HT-29 (cell line): ENCODE measurements at regions not wholly inside any gene's neighbourhood (a gene's known extent, or its start where the extent isn't known, plus 50 kb on each side); places are given as distances from the start of the nearest gene placed in this dataset.

Experiments
- DNase-seq: peaks from one replicate; pipeline ENCODE4 v3.0.0-alpha.2; 2015; ENCODE audit warnings: low spot score

DNA sequence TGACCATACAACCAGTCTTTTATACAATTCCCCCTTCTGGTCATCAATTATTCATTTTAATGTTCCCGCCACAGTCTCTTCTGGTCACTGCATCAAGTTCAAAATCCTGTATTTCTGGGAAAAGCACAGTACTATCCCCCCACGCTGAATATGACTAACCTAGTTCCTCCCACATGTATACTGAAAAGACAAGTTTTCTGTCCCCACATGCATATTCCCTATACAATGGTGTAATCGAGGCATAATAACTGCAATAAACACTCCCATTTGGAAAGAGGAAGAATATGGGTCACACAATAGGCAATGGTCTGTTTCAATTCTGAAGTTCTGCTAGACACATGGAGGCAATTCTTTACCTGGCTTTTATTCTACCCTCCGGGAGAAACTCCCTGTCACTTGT is 344.9 kb downstream of the EFNA5 start:
- DNase-seq, result no peak

GRCh38 chr5:107324809-107325208 is 345.9 kb downstream of the EFNA5 start:
- no peak for DNase-seq

GRCh38 chr5:107324071-107324470 is 346.7 kb downstream of the EFNA5 start:
- no peak for DNase-seq

- DNase-seq, result no peak
Observed at GRCh38 chr5:107323536-107323935, 347.2 kb downstream of the EFNA5 start.

DNA sequence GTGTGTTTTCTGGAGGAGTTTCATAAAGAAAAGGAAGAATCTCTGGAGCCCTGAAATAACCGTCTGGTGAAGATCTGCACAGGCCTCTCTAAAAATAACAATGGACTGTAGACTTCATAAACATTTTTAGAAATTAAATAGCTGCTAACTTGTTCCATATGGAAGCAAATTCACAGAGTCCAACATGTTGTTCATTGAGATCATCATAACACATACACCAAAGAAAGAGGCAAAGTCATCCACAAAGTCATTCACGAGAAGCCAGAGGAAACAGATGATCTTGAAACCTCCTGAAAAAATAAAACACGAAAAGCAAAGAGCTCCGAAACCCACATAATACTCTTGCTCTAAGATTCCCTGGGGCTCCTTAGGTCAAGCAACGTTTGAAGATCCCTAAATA is 347.8 kb downstream of the EFNA5 start:
- DNase-seq, result no peak

DNA sequence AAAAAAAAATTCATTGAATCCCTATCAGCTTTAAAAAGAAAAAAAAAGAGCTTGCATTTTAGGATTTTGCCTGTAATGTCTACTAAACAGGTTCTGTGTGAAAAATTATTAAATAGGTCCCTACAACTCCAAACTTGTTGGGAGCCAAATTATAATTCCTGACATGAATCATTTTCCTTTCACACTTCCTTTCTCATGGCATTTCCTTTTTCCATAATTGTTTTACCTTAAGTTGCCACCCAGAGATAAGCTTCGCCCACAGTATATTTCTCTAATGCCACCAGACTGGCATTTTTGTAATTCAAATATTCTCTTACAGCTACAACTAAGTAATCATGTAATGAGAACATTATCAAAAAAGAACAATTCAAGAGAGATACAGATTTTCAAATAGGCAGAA is 348.8 kb downstream of the EFNA5 start:
- no peak for DNase-seq

DNA sequence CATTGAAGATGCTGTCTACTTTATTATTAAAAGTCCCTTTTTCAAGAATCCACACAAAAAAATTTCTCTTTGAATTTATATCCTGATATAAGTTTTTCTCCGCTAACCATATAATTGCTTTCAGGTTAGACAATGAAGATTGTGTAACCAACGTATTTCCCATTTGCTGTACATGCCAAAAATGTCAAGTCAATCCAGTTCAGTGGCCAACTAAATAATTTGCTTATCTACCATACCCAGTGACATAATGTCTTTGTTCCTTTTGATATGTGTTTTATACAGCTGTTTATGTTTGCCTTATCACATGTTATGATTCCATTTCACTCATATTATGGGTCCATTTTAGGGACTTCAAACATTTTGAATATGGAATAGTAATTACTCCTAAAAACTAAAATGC is 349.9 kb downstream of the EFNA5 start:
- DNase-seq, result no peak

DNA sequence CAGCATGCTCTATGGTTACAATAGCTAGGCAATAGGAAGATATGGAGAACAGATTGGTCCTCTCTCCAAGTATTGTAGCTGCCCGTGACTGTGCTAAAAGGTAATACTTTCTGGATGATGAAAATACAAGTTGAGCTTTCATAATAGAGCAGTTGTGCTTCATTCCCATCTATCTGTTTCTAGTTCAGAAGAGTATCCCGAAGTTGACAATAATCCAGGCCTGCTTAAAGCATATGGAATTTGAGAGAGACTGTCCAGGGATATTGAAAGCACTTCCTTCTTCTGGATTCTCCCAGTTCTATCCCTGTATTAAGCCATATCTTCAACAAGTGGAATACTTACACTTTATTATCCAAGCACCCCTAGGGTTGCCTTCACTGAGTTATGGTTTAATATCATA is 350.4 kb downstream of the EFNA5 start:
- no peak for DNase-seq

- no peak for DNase-seq
Observed at GRCh38 chr5:107319901-107320300, 350.8 kb downstream of the EFNA5 start.

- no peak for DNase-seq
Observed at GRCh38 chr5:107314330-107314729, 356.4 kb downstream of the EFNA5 start.

- DNase-seq, result no peak
Observed at GRCh38 chr5:107313921-107314320, 356.8 kb downstream of the EFNA5 start.

GRCh38 chr5:107313098-107313497 is 357.6 kb downstream of the EFNA5 start:
- no peak for DNase-seq

- no peak for DNase-seq
Observed at GRCh38 chr5:107310181-107310580, 360.6 kb downstream of the EFNA5 start.

DNA sequence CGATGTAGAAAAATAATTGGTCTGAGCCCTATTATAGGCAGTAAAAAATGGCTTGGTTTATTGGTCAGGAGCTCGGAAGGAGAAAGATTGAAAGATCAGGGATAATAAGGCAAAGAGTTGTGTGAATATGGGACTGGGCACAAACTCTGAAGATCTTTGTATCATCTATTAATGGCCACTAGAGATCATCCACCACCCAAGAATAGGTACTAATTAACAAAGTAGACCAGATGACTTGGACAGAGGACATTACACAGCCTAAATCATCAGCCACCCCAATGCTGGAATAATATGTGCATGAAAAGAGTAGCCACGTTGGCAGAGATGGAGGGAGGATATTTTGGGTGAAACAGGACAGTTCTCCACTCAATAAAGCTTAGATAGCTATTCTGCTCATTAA is 364.1 kb downstream of the EFNA5 start:
- no peak for DNase-seq

DNA sequence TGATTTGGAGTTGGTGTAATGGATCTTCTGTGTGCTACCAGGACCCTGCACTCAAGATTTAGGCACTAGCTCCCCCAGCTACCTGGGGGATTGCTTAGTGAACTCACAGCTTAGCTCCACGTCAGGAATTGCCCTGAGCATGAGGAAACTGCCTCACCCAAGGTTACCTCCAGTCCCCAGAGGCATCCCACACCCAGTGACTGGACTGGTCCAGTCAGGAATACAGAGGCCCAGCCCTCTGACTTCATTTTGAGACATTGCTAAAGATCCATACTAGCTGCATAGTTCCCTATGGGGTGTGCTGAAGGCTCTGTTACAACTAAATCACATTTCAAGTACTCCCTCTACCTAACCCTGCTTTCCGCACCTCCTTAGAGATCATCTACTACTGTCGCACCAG is 364.7 kb downstream of the EFNA5 start:
- DNase-seq, result no peak

DNA sequence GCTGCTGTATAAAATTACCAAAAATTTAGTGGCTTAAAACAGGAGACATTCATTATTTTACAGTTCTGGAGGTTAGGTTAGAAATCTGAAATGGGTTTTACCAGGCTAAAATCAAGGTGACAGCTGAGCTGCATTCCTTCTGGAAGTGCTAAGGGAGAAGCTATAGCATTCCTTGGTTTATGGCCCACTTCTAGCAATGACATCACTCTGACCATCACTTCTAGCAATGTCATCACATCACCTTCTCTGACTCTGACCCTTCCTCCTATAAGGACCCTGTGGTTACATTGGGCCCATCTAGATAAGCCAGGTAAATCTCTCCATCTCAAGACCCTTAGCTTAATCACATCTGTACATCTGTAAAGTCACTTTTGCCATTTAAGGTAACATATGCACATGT is 366.1 kb downstream of the EFNA5 start:
- DNase-seq, result no peak

DNA sequence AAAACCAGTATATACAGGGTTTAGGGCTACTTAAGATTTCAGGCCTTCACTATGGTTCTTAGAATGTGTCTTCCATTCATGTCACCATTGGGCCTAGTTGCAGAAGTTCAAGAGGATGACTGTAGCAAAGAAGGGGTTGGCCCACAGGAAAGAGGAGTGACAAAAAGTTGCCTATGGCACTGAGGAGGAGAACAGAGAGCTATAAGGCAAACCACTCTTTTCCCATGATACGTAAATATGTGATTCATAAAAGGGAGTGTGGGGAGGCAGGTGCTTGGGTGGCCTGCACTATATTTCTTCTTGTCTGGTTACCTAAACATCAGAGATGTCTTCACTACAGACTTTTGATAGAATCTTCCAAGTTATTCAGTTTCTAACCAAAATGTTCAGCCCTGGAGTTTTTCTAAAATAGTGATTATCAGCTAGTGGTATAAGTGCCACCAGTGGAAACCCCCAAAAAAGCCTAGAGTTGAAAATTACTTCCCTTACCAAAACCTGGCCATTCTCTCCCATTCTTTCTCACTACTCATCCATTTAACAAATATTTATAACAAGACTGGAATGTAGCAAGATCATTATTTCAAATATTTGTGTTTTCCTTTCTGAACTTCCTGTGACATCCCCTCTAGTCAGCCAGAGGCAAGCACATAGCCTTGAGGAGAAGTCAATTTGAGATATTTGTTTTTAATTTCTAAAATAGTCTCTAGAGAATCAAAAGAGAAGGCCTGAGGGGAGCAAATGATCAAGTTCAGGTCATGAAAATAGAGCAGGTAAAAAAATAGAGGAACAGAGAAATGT is 367.4 kb downstream of the EFNA5 start:
- DNase-seq, result no peak

GRCh38 chr5:107302441-107302840 is 368.3 kb downstream of the EFNA5 start:
- DNase-seq, result no peak

DNA sequence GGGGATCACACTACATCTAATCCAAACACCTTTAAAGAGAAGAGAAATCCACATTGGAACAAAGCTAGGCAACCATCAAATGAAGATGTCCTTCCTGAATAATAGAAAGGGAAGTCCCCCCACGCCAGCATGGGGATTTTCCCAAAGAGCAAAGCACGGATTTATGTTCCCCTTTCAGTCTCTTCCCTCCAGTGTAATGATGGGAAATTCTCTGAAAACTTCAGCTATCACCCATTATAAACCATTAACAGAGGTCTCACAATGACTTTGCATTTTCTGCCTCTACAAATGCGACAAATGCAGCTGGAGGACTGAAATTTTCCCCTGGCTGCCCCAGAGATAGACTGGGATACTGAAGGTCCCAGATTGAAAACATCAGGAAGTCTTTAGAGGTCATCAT is 368.7 kb downstream of the EFNA5 start:
- DNase-seq, result no peak

GRCh38 chr5:107300721-107301327 is 369.9 kb downstream of the EFNA5 start:
- DNase-seq, result no peak

DNA sequence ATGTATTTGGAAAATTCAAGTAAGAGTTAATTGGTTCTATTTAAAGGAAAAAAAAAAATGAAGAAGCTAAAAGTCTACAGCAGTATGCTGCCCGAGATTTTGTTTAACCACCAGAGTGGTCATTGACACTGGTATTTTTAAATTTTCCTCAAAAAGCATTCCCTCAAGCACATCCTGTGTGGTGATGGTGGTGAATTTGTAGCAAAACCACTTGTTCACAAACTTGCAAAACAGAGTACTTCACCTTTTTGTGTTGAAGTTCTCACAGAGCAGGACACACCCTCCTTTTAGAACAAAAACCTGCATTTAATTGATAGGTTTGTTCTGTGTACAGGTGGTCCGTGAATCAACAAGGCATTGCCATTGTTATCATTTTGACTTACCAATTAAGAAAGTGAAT is 374.2 kb downstream of the EFNA5 start:
- no peak for DNase-seq

- no peak for DNase-seq
Observed at GRCh38 chr5:107295914-107296313, 374.8 kb downstream of the EFNA5 start.

- DNase-seq, result no peak
Observed at GRCh38 chr5:107294669-107295068, 376.1 kb downstream of the EFNA5 start.

- no peak for DNase-seq
Observed at GRCh38 chr5:107294211-107294550, 376.6 kb downstream of the EFNA5 start.
